ENCODE measurements at regions not wholly inside any gene's neighbourhood (a gene's known extent, or its start where the extent isn't known, plus 50 kb on each side); places are given as distances from the start of the nearest gene placed in this dataset.

- Histone ChIP-seq H3K4me3 (ENCODE audit: low read length) (no peak overlapping the region), H4K20me1 (ENCODE audit: insufficient read depth, low read length) (no peaks in the 10 kb centered on the region), H3K4me1 (ENCODE audit: low read length) (no peaks in the 10 kb centered on the region), H3K27ac (ENCODE audit: low read length) (no peak overlapping the region), H3K9ac (ENCODE audit: low read length) (no peak overlapping the region), H3F3A (ENCODE audit: insufficient read depth, low read length) (no peaks in the 10 kb centered on the region), H3K79me2 (ENCODE audit: low read length) (no peaks in the 10 kb centered on the region), H2AFZ (ENCODE audit: low read length) (no peak overlapping the region), H3K36me3 (replicated peaks; ENCODE audit: insufficient read depth, low read length) (no peaks in the 10 kb centered on the region), H3K27me3 (replicated peaks; ENCODE audit: insufficient read depth, low read length) (no peaks in the 10 kb centered on the region), H3K9me3 (replicated peaks; ENCODE audit: insufficient read depth, low read length) (no peaks in the 10 kb centered on the region), H3K4me2 (ENCODE audit: low read depth, low read length) (no peak overlapping the region), H3K9me2 (replicated peaks; ENCODE audit: insufficient read depth, low read length) (no peaks in the 10 kb centered on the region)
- no peak for TF ChIP-seq EZH2 (optimal IDR thresholded peaks at IDR 0.05; ENCODE audit: low read depth, low read length)
- TF ChIP-seq EZH2phosphoT487 (IDR thresholded peaks at IDR 0.05; ENCODE audit: low read length) = no peak
- no peak for TF ChIP-seq CTCF (IDR thresholded peaks at IDR 0.05; ENCODE audit: low read length)
- no peak for DNase-seq
Measured at GRCh38 chr6:134604014-134604676, 286.2 kb upstream of the SGK1 start.

- DNase-seq = no peak
- TF ChIP-seq CTCF (IDR thresholded peaks at IDR 0.05; ENCODE audit: low read length) (no peak), EZH2 (optimal IDR thresholded peaks at IDR 0.05; ENCODE audit: low read depth, low read length) (no peak), EZH2phosphoT487 (IDR thresholded peaks at IDR 0.05; ENCODE audit: low read length) (no peak)
- H3F3A ChIP-seq (ENCODE audit: insufficient read depth, low read length) = no peaks in the 10 kb centered on the region
Measured at GRCh38 chr6:134603561-134603960, 285.6 kb upstream of the SGK1 start.

GRCh38 chr6:134602123-134602522 lies 284.2 kb upstream of the SGK1 start:
- H3K27ac ChIP-seq (ENCODE audit: low read length) = no peak overlapping the region
- no peaks in the 10 kb centered on the region for H3K9me3 ChIP-seq (replicated peaks; ENCODE audit: insufficient read depth, low read length)
- no peaks in the 10 kb centered on the region for H3F3A ChIP-seq (ENCODE audit: insufficient read depth, low read length)
- H3K4me2 ChIP-seq (ENCODE audit: low read depth, low read length) = no peak overlapping the region
- no peaks in the 10 kb centered on the region for H3K9me2 ChIP-seq (replicated peaks; ENCODE audit: insufficient read depth, low read length)
- no peak for DNase-seq
- H3K4me3 ChIP-seq (ENCODE audit: low read length) = no peak overlapping the region
- H3K79me2 ChIP-seq (ENCODE audit: low read length) = no peaks in the 10 kb centered on the region
- H3K9ac ChIP-seq (ENCODE audit: low read length) = no peak overlapping the region
- no peaks in the 10 kb centered on the region for H3K4me1 ChIP-seq (ENCODE audit: low read length)
- no peaks in the 10 kb centered on the region for H3K27me3 ChIP-seq (replicated peaks; ENCODE audit: insufficient read depth, low read length)
- H4K20me1 ChIP-seq (ENCODE audit: insufficient read depth, low read length) = no peaks in the 10 kb centered on the region
- TF ChIP-seq CTCF (IDR thresholded peaks at IDR 0.05; ENCODE audit: low read length) = no peak
- TF ChIP-seq EZH2 (optimal IDR thresholded peaks at IDR 0.05; ENCODE audit: low read depth, low read length) = no peak
- TF ChIP-seq EZH2phosphoT487 (IDR thresholded peaks at IDR 0.05; ENCODE audit: low read length) = no peak
- H3K36me3 ChIP-seq (replicated peaks; ENCODE audit: insufficient read depth, low read length) = no peaks in the 10 kb centered on the region
- no peak overlapping the region for H2AFZ ChIP-seq (ENCODE audit: low read length)

More at GRCh38 chr6:134603561-134603960, 285.6 kb upstream of the SGK1 start:
- H3K4me3 ChIP-seq (ENCODE audit: low read length) = no peak overlapping the region
- no peaks in the 10 kb centered on the region for H3K36me3 ChIP-seq (replicated peaks; ENCODE audit: insufficient read depth, low read length)
- no peak overlapping the region for H3K4me2 ChIP-seq (ENCODE audit: low read depth, low read length)
- no peaks in the 10 kb centered on the region for H3K4me1 ChIP-seq (ENCODE audit: low read length)
- H3K9ac ChIP-seq (ENCODE audit: low read length) = no peak overlapping the region
- H4K20me1 ChIP-seq (ENCODE audit: insufficient read depth, low read length) = no peaks in the 10 kb centered on the region
- no peaks in the 10 kb centered on the region for H3K9me3 ChIP-seq (replicated peaks; ENCODE audit: insufficient read depth, low read length)
- no peaks in the 10 kb centered on the region for H3K9me2 ChIP-seq (replicated peaks; ENCODE audit: insufficient read depth, low read length)
- H2AFZ ChIP-seq (ENCODE audit: low read length) = no peak overlapping the region
- no peaks in the 10 kb centered on the region for H3K27me3 ChIP-seq (replicated peaks; ENCODE audit: insufficient read depth, low read length)
- no peaks in the 10 kb centered on the region for H3K79me2 ChIP-seq (ENCODE audit: low read length)
- no peak overlapping the region for H3K27ac ChIP-seq (ENCODE audit: low read length)
